Osteocyte (in vitro differentiated cells): ENCODE measurements at regions not wholly inside any gene's neighbourhood (a gene's known extent, or its start where the extent isn't known, plus 50 kb on each side); places are given as distances from the start of the nearest gene placed in this dataset.

ENCODE experiments used
- DNase-seq: peaks from one replicate; pipeline ENCODE4 v3.0.0; 2021; ENCODE audit warnings: mixed read lengths; ENCODE audit not compliant: unreplicated experiment; ENCODE audit errors: extremely low spot score
- H3K27ac Mint-ChIP-seq: one replicate; pipeline ENCODE4 v1.8.0; 2021; ENCODE audit warnings: mild to moderate bottlenecking, mixed read lengths; ENCODE audit not compliant: unreplicated experiment
- H3K27me3 Mint-ChIP-seq: one replicate; pipeline ENCODE4 v1.8.0; 2021; ENCODE audit warnings: mixed read lengths; ENCODE audit not compliant: unreplicated experiment
- H3K36me3 Mint-ChIP-seq: one replicate; pipeline ENCODE4 v1.8.0; 2021; ENCODE audit warnings: mixed read lengths; ENCODE audit not compliant: unreplicated experiment
- H3K4me1 Mint-ChIP-seq: one replicate; pipeline ENCODE4 v1.8.0; 2021; ENCODE audit warnings: mixed read lengths; ENCODE audit not compliant: unreplicated experiment
- H3K4me3 Mint-ChIP-seq: one replicate; pipeline ENCODE4 v1.8.0; 2021; ENCODE audit warnings: mild to moderate bottlenecking, moderate library complexity, mixed read lengths; ENCODE audit not compliant: unreplicated experiment
- H3K9me3 Mint-ChIP-seq: one replicate; pipeline ENCODE4 v1.8.0; 2021; ENCODE audit warnings: mixed read lengths; ENCODE audit not compliant: unreplicated experiment
- CTCF ChIP-seq: fragments of 200-600 bp; sonication (generic); IDR thresholded peaks from 2 replicates; pipeline ENCODE4 v1.5.0; 2021; ENCODE audit warnings: antibody characterized with exemption, mild to moderate bottlenecking, moderate library complexity

DNA sequence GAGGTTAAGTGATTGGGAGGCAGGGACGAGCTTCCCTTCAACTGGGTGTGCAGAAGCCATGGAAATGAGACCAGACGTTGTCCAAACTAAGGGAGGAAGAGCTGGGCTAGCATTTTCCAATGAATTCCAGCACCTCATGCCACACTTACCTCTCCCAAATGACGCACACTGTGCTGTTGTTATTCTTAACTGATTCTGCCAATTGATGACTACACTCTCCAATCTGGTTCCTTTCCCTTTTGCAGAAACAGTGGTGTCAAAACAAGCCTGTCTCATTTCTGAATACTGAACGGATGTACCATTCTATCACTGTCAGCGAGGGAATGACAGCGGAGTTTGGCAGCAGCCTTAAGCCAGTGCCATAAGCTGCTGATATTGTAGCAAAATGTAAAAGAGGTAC, 380.5 kb upstream of the HNRNPA3 start:
- Mint-ChIP-seq H3K27me3 (peaks cover 2% of the 10 kb centered on the region), H3K4me1 (no peaks in the 10 kb centered on the region), H3K27ac (no peak overlapping the region), H3K4me3 (no peak overlapping the region), H3K9me3 (peaks cover 5% of the 10 kb centered on the region), H3K36me3 (no peaks in the 10 kb centered on the region)
- no peak for TF ChIP-seq CTCF
- no peak for DNase-seq

- peaks cover 2% of the 10 kb centered on the region for H3K27me3 Mint-ChIP-seq
- peaks cover 5% of the 10 kb centered on the region for H3K9me3 Mint-ChIP-seq
- no peak overlapping the region for H3K27ac Mint-ChIP-seq
- H3K4me3 Mint-ChIP-seq = no peak overlapping the region
- no peaks in the 10 kb centered on the region for H3K4me1 Mint-ChIP-seq
- no peak for TF ChIP-seq CTCF
- DNase-seq = no peak
- H3K36me3 Mint-ChIP-seq = no peaks in the 10 kb centered on the region
These were observed 378.9 kb upstream of the HNRNPA3 start for GRCh38 chr2:176833671-176834070.

DNA sequence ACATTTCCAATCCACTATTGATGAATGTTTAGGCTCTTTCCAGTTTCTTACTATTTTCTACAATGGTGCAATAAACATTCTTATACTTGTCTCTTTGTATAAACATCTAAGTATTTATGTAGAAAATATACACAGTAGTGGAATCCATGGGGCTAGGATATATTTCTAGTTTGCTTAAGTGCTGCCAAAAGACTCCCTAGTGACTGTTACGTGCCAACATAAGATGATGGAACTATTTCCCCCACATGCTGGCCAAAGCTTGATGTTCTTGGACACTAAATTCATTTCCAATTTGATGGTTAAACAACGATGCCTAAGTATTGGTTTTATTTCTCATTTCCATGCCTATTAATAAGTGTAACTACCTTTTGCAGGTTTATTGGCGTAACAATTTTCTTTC, 378.4 kb upstream of the HNRNPA3 start:
- no peak for DNase-seq
- Mint-ChIP-seq H3K27ac (no peak overlapping the region), H3K27me3 (peaks cover 2% of the 10 kb centered on the region), H3K4me1 (no peaks in the 10 kb centered on the region), H3K36me3 (no peaks in the 10 kb centered on the region), H3K9me3 (peaks cover 5% of the 10 kb centered on the region), H3K4me3 (no peak overlapping the region)
- TF ChIP-seq CTCF = no peak

GRCh38 chr2:176843208-176843607, 369.4 kb upstream of the HNRNPA3 start:
- H3K9me3 Mint-ChIP-seq = no peaks in the 10 kb centered on the region

GRCh38 chr2:176844461-176844860, 368.1 kb upstream of the HNRNPA3 start:
- H3K4me3 Mint-ChIP-seq = no peak overlapping the region
- no peak for TF ChIP-seq CTCF
- no peaks in the 10 kb centered on the region for H3K36me3 Mint-ChIP-seq
- H3K4me1 Mint-ChIP-seq = no peaks in the 10 kb centered on the region
- no peak overlapping the region for H3K27ac Mint-ChIP-seq
- H3K9me3 Mint-ChIP-seq = no peaks in the 10 kb centered on the region
- no peak for DNase-seq
- H3K27me3 Mint-ChIP-seq = peaks cover 3% of the 10 kb centered on the region

More at GRCh38 chr2:176843208-176843607, 369.4 kb upstream of the HNRNPA3 start:
- Mint-ChIP-seq H3K4me3 (no peak overlapping the region), H3K27ac (no peak overlapping the region), H3K36me3 (no peaks in the 10 kb centered on the region), H3K27me3 (no peaks in the 10 kb centered on the region), H3K4me1 (no peaks in the 10 kb centered on the region)
- no peak for DNase-seq
- no peak for TF ChIP-seq CTCF
